OCI-LY7 (cell line): ENCODE measurements at regions not wholly inside any gene's neighbourhood (a gene's known extent, or its start where the extent isn't known, plus 50 kb on each side); places are given as distances from the start of the nearest gene placed in this dataset.

ENCODE experiments used
- BruUV-seq: library from RNA; stranded (reverse); fragments of 400-500 nt; replicated peaks from 2 replicates; lab custom pipeline; 2021; lab: Mats Ljungman, UMichigan
- CTCF ChIA-PET: fragments of 300-600 bp; sonication (Branson Sonifier 250); formaldehyde crosslinking; loops from one replicate; lab custom pipeline; 2022; ENCODE audit warnings: antibody characterized with exemption; ENCODE audit not compliant: unreplicated experiment; lab: Charles Lee
- POLR2A ChIA-PET: fragments of 300-600 bp; sonication (Branson Sonifier 250); formaldehyde crosslinking; loops from one replicate; lab custom pipeline; 2022; ENCODE audit warnings: antibody characterized with exemption; lab: Charles Lee
- DNase-seq: peaks from one replicate; pipeline ENCODE4 v3.0.0-alpha.2; 2015; ENCODE audit warnings: low spot score
- H2AFZ ChIP-seq: fragments of 200-600 bp; sonication (generic), shearing (Covaris generic); 2 replicates; pipeline ENCODE4 v1.6.1; 2014; ENCODE audit warnings: mild to moderate bottlenecking, antibody characterized with exemption, low read length, moderate library complexity
- H3K27ac ChIP-seq: fragments of 200-600 bp; sonication (generic); 2 replicates; pipeline ENCODE4 v1.5.1; 2014; ENCODE audit warnings: mixed run types, low read depth, mild to moderate bottlenecking, moderate library complexity, low read length, inconsistent platforms; ENCODE audit not compliant: poor library complexity, severe bottlenecking
- H3K36me3 ChIP-seq: fragments of 200-600 bp; sonication (generic); 2 replicates; pipeline ENCODE4 v1.6.1; 2014; ENCODE audit warnings: mild to moderate bottlenecking, antibody characterized with exemption, low read length, moderate library complexity, mixed read lengths; ENCODE audit not compliant: insufficient read depth
- H3K4me1 ChIP-seq: fragments of 200-600 bp; sonication (generic); 2 replicates; pipeline ENCODE4 v1.5.1; 2014; ENCODE audit warnings: mild to moderate bottlenecking, low read length; ENCODE audit not compliant: insufficient read depth, poor library complexity, severe bottlenecking
- H3K4me2 ChIP-seq: fragments of 200-600 bp; sonication (generic); 2 replicates; pipeline ENCODE4 v1.6.1; 2014; ENCODE audit warnings: mild to moderate bottlenecking, low read length
- H3K4me3 ChIP-seq: fragments of 200-600 bp; sonication (generic); 2 replicates; pipeline ENCODE4 v1.5.1; 2014; ENCODE audit warnings: mild to moderate bottlenecking, low read depth, low read length; ENCODE audit not compliant: poor library complexity, severe bottlenecking
- H3K79me2 ChIP-seq: fragments of 200-600 bp; sonication (generic); 2 replicates; pipeline ENCODE4 v1.6.1; 2016; ENCODE audit warnings: low read depth, mild to moderate bottlenecking, low read length, moderate library complexity, mixed read lengths; ENCODE audit not compliant: insufficient read depth
- H3K9me2 ChIP-seq: fragments of 200-600 bp; sonication (generic); 2 replicates; pipeline ENCODE4 v1.6.1; 2016; ENCODE audit warnings: mild to moderate bottlenecking, low read length, mixed read lengths; ENCODE audit not compliant: insufficient read depth
- H3K9me3 ChIP-seq: fragments of 200-600 bp; sonication (generic); 2 replicates; pipeline ENCODE4 v1.6.1; 2014; ENCODE audit warnings: mild to moderate bottlenecking, mixed run types, low read length, mixed read lengths
- H4K20me1 ChIP-seq: fragments of 200-600 bp; sonication (generic); 2 replicates; pipeline ENCODE4 v1.6.1; 2014; ENCODE audit warnings: mild to moderate bottlenecking, antibody characterized with exemption, low read length, moderate library complexity, mixed read lengths; ENCODE audit not compliant: insufficient read depth
- EZH2phosphoT487 ChIP-seq: fragments of 200-600 bp; sonication (generic); IDR thresholded peaks from 2 replicates; pipeline ENCODE4 v1.6.1; 2018; ENCODE audit warnings: low read depth, borderline replicate concordance, mild to moderate bottlenecking, mixed run types, antibody characterized with exemption, low read length, moderate library complexity, mixed read lengths
- intact Hi-C: fragments of 100-400 bp; cut with micrococcal nuclease; formaldehyde crosslinking; loops from one replicate; pipeline ENCODE4 v1.10.0; 2022; ENCODE audit not compliant: unreplicated experiment
- TF ChIP-seq, protein P1 (sequence below): fragments of 200-600 bp; sonication (generic); conservative IDR thresholded peaks from 2 replicates; pipeline ENCODE4 v1.5.1; 2014; ENCODE audit warnings: mild to moderate bottlenecking, antibody characterized with exemption, low read length, moderate library complexity, mixed read lengths

GRCh38 chr10:3228629-3228945 lies 56.0 kb upstream of the PITRM1 start:
- Histone ChIP-seq H3K9me2 (no peaks in the 10 kb centered on the region), H3K79me2 (no peaks in the 10 kb centered on the region), H4K20me1 (no peaks in the 10 kb centered on the region), H3K4me1 (no peaks in the 10 kb centered on the region), H3K9me3 (no peaks in the 10 kb centered on the region), H3K4me2 (no peak overlapping the region), H2AFZ (no peak overlapping the region), H3K36me3 (no peaks in the 10 kb centered on the region), H3K27ac (no peak overlapping the region), H3K4me3 (no peak overlapping the region)
- no peak for DNase-seq
- ChIA-PET POLR2A (no interaction called here), CTCF (no interaction called here)
- TF ChIP-seq, protein P1, sequence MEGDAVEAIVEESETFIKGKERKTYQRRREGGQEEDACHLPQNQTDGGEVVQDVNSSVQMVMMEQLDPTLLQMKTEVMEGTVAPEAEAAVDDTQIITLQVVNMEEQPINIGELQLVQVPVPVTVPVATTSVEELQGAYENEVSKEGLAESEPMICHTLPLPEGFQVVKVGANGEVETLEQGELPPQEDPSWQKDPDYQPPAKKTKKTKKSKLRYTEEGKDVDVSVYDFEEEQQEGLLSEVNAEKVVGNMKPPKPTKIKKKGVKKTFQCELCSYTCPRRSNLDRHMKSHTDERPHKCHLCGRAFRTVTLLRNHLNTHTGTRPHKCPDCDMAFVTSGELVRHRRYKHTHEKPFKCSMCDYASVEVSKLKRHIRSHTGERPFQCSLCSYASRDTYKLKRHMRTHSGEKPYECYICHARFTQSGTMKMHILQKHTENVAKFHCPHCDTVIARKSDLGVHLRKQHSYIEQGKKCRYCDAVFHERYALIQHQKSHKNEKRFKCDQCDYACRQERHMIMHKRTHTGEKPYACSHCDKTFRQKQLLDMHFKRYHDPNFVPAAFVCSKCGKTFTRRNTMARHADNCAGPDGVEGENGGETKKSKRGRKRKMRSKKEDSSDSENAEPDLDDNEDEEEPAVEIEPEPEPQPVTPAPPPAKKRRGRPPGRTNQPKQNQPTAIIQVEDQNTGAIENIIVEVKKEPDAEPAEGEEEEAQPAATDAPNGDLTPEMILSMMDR = no peak
- TF ChIP-seq EZH2phosphoT487 = no peak
- no TSS peak for BruUV-seq
- intact Hi-C loops = no loop called here

GRCh38 chr10:3226960-3227744 lies 54.6 kb upstream of the PITRM1 start:
- no peak for TF ChIP-seq EZH2phosphoT487
- TF ChIP-seq, protein P1 = no peak
- no TSS peak for BruUV-seq
- Histone ChIP-seq H3K9me3 (no peaks in the 10 kb centered on the region), H3K4me1 (no peaks in the 10 kb centered on the region), H3K79me2 (no peaks in the 10 kb centered on the region), H3K36me3 (no peaks in the 10 kb centered on the region), H3K9me2 (no peaks in the 10 kb centered on the region), H4K20me1 (no peaks in the 10 kb centered on the region), H3K27ac (no peak overlapping the region), H2AFZ (no peak overlapping the region), H3K4me3 (no peak overlapping the region), H3K4me2 (no peak overlapping the region)
- DNase-seq = no peak
- ChIA-PET POLR2A (no interaction called here), CTCF (no interaction called here)
- intact Hi-C loops = no loop called here

GRCh38 chr10:3225561-3225960 lies 53.0 kb upstream of the PITRM1 start:
- CTCF ChIA-PET = no interaction called here
- BruUV-seq = no TSS peak

More at GRCh38 chr10:3225561-3225960, 53.0 kb upstream of the PITRM1 start:
- Histone ChIP-seq H3K4me2 (no peak overlapping the region), H3K79me2 (no peaks in the 10 kb centered on the region), H4K20me1 (no peaks in the 10 kb centered on the region), H2AFZ (no peak overlapping the region), H3K4me1 (no peaks in the 10 kb centered on the region), H3K36me3 (no peaks in the 10 kb centered on the region), H3K9me2 (no peaks in the 10 kb centered on the region), H3K4me3 (no peak overlapping the region), H3K27ac (no peak overlapping the region), H3K9me3 (no peaks in the 10 kb centered on the region)
- DNase-seq = no peak
- TF ChIP-seq, protein P1 = no peak
- no peak for TF ChIP-seq EZH2phosphoT487
- POLR2A ChIA-PET = no interaction called here
- intact Hi-C loops = no loop called here
